ENCODE measurements at regions not wholly inside any gene's neighbourhood (a gene's known extent, or its start where the extent isn't known, plus 50 kb on each side); places are given as distances from the start of the nearest gene placed in this dataset.

DNA sequence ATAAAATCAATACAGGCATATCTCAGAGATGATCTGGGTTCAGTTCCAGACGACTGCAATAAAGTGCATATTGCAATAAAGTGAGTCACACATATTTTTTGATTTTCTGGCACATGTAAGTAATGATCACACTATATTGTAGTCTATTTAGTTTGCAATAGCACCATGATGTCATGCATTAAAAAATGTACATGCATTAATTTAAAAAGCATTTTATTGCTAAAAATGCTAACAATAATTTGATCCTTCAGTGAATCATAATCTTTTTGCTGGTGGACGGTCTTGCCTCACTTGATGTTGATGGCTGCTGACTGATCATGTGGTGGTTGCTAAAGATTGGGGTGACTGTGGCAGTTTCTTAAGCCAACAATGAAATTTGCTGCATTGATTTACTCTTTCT, 511.1 kb downstream of the OTOL1 start:
- TF ChIP-seq CTCF (IDR thresholded peaks at IDR 0.05): no peak
- TF ChIP-seq EP300 (IDR thresholded peaks at IDR 0.05): no peak

Data from tibial nerve (tissue), 4 donors.